PFSK-1 (cell line): ENCODE measurements at regions not wholly inside any gene's neighbourhood (a gene's known extent, or its start where the extent isn't known, plus 50 kb on each side); places are given as distances from the start of the nearest gene placed in this dataset.

Experiments
- FOXP2 ChIP-seq: optimal IDR thresholded peaks from 2 replicates; pipeline ENCODE3; 2011; ENCODE audit warnings: borderline replicate concordance, control low read depth, inconsistent platforms; ENCODE audit not compliant: insufficient read depth; ENCODE audit errors: extremely low read length, extremely low read depth
- POLR2AphosphoS5 ChIP-seq: IDR thresholded peaks from 2 replicates; pipeline ENCODE4 v1.6.1; 2012; ENCODE audit warnings: low read depth, mild to moderate bottlenecking, control low read depth, low read length, moderate library complexity
- SIN3A ChIP-seq: IDR thresholded peaks from 2 replicates; pipeline ENCODE4 v1.6.1; 2012; ENCODE audit warnings: mild to moderate bottlenecking, low read length, moderate library complexity, borderline replicate concordance; ENCODE audit not compliant: insufficient read depth
- TAF1 ChIP-seq: IDR thresholded peaks from 2 replicates; pipeline ENCODE4 v1.6.1; 2012; ENCODE audit warnings: low read length, control low read depth, borderline replicate concordance; ENCODE audit not compliant: insufficient read depth
- TF ChIP-seq, protein P1 (sequence below), 2 experiments: IDR thresholded peaks; 2 replicates each; pipeline versions ENCODE4 v1.6.1 to v1.8.0; 2011 to 2012; ENCODE audit warnings: low read depth in 2 of 2, low read length in 2 of 2, control low read depth in 1 of 2, inconsistent platforms in 1 of 2, mild to moderate bottlenecking in 1 of 2, moderate library complexity in 1 of 2; ENCODE audit not compliant: insufficient read depth in 1 of 2

- TF ChIP-seq FOXP2 (no peak), TAF1 (no peak), POLR2AphosphoS5 (no peak), SIN3A (no peak)
- TF ChIP-seq, protein P1, sequence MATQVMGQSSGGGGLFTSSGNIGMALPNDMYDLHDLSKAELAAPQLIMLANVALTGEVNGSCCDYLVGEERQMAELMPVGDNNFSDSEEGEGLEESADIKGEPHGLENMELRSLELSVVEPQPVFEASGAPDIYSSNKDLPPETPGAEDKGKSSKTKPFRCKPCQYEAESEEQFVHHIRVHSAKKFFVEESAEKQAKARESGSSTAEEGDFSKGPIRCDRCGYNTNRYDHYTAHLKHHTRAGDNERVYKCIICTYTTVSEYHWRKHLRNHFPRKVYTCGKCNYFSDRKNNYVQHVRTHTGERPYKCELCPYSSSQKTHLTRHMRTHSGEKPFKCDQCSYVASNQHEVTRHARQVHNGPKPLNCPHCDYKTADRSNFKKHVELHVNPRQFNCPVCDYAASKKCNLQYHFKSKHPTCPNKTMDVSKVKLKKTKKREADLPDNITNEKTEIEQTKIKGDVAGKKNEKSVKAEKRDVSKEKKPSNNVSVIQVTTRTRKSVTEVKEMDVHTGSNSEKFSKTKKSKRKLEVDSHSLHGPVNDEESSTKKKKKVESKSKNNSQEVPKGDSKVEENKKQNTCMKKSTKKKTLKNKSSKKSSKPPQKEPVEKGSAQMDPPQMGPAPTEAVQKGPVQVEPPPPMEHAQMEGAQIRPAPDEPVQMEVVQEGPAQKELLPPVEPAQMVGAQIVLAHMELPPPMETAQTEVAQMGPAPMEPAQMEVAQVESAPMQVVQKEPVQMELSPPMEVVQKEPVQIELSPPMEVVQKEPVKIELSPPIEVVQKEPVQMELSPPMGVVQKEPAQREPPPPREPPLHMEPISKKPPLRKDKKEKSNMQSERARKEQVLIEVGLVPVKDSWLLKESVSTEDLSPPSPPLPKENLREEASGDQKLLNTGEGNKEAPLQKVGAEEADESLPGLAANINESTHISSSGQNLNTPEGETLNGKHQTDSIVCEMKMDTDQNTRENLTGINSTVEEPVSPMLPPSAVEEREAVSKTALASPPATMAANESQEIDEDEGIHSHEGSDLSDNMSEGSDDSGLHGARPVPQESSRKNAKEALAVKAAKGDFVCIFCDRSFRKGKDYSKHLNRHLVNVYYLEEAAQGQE (IDR thresholded peaks at IDR 0.05; ENCODE audit: insufficient read depth in 1 of 2, low read depth in 2 of 2, low read length in 2 of 2): no peak
Measured at GRCh38 chr9:2477755-2478154, 143.8 kb upstream of the VLDLR start.

- TF ChIP-seq POLR2AphosphoS5: no peak
- no peak for TF ChIP-seq FOXP2
- TF ChIP-seq SIN3A: no peak
- TF ChIP-seq, protein P1 (IDR thresholded peaks at IDR 0.05; ENCODE audit: insufficient read depth in 1 of 2, low read depth in 2 of 2, low read length in 2 of 2): no peak
Measured at GRCh38 chr9:2478421-2478820, 143.2 kb upstream of the VLDLR start.

DNA sequence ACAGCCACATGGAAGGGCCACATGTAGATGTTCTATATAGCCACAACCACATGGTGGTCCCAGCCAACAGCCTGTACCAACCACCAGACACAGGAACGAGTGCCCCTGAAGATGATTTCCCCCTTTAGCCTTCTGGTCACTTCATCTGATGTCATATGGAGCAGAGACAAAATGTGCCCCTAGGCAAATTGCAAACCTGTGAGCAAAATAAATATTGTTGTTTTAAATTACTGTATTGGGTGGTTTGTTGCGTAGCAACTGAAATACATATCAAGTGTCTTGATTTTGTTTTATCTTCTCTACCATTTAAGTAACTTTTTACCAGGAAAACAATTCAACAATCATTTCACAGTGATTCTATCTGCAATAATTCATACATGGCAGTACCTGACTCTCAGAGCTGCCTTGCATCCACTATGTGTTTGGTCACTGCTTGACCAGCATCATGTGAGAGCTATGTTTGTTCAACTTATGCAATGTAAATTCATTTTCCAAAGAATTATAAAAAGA lies 142.5 kb upstream of the VLDLR start:
- TF ChIP-seq POLR2AphosphoS5 (no peak), TAF1 (no peak), SIN3A (no peak), FOXP2 (no peak)
- TF ChIP-seq, protein P1 (IDR thresholded peaks at IDR 0.05; ENCODE audit: insufficient read depth in 1 of 2, low read depth in 2 of 2, low read length in 2 of 2): no peak

DNA sequence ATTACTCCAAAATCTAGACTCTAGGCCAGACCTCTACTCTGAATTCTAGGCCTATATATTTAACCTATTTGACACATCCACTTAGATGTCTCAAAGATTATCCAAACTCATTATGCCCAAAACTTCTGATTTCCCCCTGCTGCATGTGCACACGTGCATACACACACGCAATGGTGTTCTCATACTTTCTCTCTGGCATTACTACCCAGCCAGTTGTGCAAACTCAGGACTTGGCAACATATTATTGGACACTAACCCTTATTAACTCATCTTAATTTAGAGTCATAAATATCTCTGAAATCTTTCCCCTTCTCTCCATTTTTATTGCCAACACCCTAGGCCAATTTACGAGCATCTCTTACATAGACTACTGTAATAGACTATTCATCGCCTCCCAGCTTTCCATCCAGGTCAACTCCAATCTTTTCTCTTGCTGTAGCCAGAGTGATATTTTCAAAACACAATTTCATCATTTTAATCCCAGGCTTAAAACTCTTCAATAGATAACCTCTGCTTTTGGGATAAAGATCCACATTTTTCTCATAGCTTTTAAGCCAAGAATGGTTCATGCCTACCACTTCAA lies 141.2 kb upstream of the VLDLR start:
- TF ChIP-seq POLR2AphosphoS5 (no peak), TAF1 (no peak), FOXP2 (no peak), SIN3A (no peak)
- TF ChIP-seq, protein P1 (IDR thresholded peaks at IDR 0.05; ENCODE audit: insufficient read depth in 1 of 2, low read depth in 2 of 2, low read length in 2 of 2): no peak
